ENCODE measurements at regions not wholly inside any gene's neighbourhood (a gene's known extent, or its start where the extent isn't known, plus 50 kb on each side); places are given as distances from the start of the nearest gene placed in this dataset.

DNA sequence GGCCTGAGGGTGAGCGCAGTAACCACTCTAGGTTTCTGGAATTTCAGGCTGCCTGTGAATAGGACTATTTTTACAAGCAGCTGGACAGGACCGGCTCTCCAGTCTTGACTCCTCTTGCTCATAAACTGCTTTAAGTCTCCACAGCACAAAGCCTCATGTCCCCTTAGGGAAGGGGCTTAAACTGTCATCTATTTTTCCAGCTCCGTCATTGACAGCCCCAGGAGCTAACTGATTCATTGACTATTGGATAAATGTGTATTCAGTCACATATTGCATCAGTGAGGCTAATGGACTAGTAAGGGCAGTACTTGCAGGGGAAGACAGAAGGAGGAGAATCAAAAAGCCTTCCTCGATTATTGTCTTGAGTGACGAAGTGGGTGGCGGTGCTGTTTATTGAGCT, 719.4 kb upstream of the ADAMTS16 start:
- DNase-seq = no peak

DNA sequence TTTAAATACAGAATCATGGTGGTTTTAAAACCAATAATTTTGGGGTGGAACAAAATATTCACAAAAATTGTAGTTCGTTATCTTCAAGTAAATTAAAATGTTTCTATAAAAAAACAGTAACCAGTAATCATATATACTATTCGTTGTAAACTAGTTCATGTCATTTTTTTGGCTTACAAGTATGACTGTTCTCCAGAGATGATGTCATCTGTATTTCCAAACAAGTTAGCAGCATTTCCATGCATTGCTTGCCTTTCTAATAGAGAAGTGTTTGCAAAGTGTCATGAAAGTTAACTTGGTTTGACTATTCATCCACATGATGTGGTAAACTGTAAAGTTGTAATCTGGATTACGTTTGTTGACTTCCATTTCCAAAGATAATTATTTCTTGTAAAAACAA, 717.9 kb upstream of the ADAMTS16 start:
- DNase-seq = no peak

DNA sequence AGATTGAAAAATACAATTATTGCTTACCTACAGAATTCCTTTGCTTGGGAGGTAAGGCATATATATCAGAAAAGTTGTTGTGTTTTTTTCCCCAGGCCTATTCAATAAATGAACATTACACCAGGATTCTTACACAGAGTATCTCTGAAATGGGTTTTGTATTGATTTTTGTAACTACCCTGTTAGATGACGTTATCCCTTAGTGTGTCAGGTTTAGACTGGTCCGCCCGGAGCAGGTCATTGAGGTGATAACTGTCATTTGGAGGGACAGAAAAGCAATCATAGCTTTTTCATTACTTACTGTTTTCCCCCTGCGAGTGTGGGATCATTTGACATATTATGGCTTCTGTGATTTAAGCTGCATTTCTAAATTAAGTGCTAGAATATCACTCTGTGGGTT, 715.2 kb upstream of the ADAMTS16 start:
- no peak for DNase-seq

DNA sequence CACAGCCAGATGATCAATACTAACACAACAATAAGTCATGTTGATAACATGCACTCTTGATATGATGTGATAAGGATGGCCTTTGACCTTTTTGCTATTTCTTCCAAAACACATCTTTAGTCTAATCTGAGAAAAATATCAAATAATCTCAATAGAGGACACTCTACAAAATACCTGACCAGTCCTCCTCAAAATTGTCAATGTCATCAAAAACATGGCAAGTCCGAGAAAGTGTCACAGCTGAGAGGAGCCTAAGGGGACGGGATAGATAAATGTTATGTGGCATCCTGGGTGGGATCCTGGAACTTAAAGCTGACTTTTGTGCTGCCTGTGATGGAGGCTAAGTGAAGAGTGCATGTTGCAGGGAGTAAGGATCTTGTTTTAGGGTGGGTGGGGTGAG, 699.6 kb upstream of the ADAMTS16 start:
- no peak for DNase-seq

DNA sequence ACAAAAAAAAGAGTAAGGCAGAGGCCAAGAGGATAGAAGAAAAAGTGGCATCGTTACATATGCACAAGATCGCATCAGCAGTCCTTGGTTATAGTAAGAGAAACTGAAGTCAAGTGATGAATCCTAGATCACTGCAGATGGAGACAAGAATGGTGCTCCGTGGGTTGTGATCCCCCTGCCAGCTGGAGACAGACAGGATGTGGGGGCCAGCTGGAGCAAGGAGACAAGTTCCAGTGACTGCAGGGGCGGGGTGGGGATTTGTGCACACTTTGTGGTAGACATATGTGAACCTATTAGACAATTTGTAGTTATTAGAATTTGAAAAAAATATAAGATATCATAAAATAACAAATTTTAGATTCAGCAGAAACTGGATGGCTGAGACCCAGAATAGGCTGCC, 697.9 kb upstream of the ADAMTS16 start:
- DNase-seq = no peak

DNA sequence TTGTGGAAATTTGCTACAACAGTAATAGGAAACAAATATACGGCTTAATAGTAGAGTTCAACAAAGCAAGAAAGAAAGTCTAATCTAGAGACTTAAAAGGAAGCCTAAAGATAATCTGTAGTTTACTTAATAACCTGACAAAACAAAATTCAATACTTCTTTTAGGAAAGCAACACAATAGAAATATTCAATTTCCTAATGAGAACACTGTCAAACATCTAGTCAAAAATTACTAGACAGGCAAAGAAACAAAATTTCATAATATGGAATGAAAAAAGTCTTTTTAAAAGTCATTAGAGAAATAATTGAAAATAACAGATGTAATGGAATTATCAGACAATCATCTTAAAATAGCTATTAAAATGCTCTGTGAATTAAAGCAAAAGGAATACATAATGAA, 692.5 kb upstream of the ADAMTS16 start:
- no peak for DNase-seq

DNA sequence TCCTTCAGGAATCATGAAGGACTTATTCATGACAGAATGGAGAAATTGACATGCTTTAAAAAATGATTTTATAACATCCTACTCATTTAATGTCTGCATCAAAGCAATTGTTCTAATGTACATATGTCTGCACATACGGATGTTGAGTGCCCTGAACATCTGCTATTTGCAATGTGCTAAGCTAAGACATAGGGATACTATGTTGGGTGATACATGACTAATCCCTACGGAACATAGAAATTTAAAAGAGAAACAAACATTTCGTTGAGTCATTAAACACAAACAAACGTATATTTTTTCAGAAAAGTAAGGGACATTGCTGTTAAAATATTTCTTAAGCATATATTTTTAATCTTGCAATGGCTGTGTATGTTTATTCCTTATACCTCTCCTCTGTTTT, 686.5 kb upstream of the ADAMTS16 start:
- no peak for DNase-seq

DNA sequence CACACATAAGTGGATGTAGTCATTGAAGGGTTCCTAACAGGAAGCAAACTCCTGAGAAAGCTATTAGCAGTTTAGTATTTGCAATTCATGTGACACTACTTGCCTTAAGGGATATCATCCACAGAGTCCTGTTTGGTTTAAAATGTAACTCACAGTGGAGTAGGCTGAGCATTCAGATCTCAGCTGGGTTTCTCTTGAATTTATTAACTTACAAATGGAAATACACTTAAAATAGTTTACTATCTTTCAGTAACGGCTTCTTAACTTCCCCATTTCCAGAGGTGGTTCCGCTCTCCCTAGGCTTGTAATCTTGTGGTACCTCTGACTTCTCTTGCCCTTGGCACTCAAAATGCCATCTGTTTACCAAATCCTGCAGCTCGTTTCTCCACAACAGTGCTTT, 660.7 kb upstream of the ADAMTS16 start:
- DNase-seq = no peak

DNA sequence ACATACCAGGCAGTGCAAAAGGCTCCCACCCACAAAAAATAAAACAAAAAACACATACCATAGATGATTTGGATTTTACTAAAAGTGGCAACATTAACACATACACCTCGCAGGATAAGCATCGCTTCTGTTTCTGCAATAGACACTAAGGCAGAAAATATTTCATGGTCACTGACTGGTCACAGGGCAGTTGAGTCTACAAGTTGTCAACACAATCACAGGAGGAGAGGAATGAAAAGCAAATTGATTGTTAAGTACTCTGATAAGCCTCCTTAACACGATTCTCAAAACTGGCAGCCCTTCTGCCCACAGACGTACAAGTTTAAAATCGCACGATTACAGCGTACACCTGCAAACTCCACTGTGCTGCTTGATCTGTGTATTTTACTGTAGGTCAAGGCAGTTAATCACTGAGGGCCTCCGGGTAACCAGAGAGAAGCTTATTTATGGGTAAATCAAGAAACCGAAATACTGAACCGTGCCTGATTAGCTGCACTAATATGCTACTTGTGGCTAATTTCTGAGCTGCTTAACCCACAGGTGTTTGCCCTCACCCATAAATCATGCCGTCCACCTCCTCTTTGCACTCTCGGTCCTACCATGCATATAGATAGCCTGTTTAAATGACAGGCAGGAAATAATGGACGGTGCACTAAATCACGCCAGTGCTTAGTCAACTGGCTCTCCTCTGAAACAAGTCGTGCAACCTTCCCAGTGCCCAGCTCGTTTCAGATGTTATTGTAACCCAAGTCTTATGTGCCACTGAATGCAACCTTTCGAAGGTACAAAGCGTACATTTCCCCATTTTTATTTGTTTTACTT, 659.4 kb upstream of the ADAMTS16 start:
- DNase-seq = no peak

DNA sequence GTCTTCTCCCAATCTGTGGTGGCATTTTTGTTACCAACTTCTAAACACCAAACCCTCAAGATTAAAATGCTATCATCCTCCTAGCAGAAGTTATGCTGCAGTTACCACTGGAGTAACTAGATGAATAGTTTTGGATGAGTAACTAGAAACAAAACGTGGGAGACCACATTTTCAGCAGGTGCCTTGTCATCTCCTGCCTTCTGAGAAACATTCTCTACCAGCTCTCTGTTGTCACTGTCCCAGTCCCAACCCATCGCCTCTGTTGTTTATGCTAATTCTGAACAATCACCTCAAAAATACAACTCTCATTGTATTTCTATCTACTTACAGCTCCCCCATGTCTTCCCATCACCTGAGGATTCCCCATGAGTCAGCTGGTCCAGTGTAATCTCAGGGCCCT, 652.5 kb upstream of the ADAMTS16 start:
- no peak for DNase-seq

DNA sequence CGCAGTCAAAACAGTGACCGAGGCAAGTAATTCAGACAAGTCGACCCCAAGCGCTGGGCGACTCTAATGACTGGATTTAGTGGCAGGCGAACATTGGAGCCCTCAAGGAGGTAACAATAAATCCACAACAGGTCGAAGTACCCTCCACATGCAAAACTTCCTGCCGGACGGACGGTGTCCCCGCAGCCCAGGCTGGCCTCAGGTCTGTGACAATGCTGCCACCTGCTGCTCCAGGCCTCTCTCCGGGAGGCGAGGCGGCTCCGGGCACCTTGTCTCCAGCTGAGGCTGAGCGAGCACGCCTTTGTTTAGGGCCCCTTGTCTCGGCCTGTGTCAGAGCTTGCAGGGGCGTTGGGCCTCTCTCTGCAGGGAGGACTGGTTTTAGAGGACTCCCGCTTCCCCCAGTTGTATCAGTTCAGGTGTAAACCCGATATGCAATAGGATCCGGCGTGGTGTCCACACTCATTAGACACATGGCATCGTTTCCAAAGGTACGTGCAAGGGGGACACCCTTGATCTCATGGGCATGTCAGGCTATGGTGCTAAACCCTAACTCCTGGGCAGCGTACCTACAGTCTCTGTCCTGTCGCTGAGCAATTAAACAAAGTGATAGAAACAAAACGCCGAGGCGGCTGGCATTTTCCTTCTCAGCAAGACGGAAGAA, 628.0 kb upstream of the ADAMTS16 start:
- no peak for DNase-seq

DNA sequence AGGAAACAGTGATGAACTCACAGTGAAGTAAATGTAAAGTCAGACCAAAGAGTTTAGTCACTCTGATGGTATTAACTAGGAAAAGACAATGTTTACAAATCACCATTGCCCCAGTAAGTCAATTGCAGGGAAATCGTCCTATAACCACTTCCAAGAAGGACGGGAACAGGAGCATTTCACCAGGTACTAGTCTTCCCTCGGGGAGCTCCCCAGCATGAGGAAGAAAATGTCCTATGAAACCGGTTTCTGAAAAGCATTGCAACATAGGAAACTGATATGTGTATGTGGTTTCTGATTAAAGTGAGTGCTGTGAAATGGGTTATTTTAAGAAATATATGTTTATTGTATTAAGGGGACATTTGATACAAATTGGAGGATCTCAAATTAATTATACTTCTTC, 626.7 kb upstream of the ADAMTS16 start:
- no peak for DNase-seq

DNA sequence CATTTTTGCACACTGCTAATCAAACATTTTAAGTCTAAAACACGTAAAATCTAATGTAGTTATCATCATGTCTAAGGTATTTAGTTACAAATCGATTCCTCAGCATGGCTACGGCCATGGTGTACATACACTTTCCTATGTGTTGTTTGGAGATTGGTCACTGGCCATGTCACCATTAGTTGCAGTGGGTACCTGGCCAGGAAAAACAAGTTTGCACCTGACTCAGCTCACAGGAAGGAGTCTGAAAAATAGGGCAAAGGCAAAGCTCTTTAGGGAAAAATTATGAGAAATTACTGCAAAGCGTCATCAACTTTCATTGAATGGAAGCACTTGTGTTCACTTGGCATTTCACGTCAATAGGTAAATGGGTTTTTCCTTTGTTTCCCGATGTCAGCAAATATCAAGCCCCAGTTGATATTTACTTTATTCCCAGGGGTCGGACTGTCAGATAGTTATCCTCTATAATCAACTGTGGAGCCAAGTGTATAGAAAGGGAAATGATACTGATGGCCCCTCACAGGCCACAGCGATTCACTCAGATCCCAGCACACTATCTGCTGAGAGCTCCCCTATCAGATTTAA, 626.0 kb upstream of the ADAMTS16 start:
- peak; percentile 96 for DNase-seq

DNA sequence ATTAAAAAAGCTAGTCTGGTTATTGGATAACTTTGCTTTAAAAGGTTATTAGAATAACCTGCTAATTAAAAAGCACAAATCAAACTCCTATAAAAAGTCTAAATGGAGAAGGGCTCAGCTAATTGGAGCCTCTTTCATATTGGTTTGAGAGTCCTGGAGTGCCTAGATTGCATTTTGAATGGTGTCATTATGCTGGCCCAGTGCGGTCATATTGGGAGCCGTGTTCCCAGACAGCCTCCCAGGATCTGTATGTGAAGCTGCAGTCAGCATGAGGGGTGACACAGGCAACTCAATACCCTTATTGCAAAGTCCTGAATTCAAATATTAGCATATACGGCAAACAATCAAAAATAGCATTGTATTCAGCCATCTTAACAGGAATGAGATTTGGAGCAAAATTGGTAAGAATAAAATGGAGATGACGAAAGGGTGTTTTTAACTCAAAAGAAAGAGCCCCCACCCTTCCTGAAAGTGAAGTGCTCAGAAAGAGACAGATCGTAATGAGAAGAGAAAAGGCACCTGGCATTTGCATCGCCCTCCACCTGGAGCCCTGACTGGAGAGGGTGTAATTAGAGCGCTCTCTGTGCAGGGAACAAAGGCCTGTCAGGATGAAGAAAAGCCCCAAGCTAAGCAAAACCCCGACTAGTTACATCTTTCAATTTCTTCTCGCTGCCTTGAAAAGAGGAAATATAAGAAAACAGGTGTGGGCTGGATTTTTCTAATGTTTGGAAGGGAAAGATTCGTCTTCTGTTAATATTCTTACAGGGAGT, 621.0 kb upstream of the ADAMTS16 start:
- peak; percentile 45 for DNase-seq

DNA sequence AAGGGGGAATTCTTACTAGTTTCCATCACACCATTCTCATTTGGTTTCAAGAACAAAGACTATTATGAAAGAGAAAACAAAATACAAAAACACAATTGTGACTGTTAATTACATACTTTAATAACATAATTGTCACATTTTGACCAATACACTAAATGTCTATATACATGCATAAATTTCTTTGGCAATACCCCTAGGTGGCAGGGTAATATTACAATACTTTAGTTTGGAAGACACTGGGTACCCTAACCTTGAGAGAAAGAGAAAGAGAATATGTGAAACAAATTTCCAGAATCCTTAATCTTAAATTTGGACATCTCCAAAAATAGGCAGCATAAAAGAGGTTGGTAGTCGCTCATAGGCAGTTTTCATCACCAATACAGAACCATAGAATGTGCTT, 619.6 kb upstream of the ADAMTS16 start:
- no peak for DNase-seq

DNA sequence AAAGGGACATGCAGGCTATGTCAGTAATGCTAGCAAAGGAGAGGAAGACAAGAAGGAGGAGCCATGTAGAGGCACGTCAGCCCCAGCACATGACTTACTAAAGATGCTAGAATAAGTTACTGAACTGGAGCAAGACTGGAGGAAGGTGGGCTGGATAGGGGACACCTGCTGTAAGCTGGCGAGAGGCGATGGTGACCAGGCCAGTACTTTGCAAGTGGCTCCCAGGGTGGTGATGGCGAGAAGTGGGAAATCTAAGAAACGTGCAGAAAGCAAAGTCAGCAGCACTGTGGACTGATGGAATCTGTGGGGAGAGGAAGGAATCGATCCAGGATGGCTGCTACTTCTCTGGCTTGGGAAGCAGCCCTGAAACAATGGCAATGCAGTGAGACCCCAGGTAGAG, 617.1 kb upstream of the ADAMTS16 start:
- no peak for DNase-seq

DNA sequence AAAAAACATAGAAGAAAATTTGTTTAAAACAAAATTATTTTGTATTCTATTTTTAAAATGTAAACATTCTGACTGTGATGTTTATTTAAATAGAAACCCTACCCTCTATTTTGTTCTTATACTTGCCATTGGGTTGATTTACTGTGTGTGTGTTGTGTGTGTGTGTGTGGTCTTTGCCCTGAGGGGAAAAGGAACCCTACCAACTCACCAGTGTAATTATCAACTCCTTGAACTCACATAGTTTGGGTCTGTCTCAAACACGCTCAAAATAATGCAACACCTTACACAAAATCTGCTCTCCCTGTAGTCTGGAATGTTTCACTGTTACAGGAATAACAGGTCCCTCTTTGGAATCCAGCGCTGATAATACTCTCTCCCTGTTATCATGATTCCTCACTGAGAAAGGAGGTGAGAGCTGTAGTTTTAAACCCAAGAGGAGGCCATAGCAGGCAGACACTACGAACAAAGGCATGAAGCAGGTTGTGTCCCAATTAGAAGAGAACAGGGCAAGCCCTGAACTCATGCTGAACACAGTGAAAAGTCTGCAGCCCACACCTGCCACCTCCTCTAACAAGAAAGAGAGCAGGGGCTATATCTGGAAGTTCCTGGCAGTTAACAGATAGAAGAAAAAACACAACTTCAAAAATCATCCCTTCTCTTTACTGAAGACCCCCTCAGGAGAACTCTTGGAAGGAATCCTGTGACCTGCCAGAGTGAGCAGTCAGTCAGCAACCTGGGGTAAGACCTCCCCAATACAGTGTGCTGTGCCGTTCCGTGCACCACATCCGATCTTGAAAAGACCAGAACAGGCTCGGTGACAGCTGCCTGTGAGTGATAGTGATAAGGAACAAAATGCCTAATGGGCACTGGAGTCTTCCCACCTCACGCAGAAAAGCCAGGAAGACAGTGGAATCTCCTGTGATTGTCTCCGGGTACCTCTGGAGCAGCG, 608.1 kb upstream of the ADAMTS16 start:
- no peak for DNase-seq

DNA sequence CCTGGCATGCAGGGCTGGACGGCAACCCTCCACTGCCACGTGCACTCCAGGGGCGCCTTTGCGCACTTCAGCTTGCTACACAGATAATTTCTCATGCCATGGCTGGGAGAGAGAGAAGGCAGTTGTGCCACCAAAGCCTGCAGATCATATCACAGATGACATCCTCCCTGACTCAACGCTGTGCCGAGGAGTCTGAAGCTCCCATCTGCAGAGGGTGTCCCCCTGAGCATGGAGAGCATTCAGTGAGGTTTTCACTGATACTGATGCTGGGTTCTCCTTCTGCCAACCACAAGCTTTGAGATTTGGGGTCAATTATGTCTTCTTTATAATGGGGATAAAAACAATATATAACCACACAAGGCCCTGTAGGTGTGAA, 607.4 kb upstream of the ADAMTS16 start:
- DNase-seq = no peak

DNA sequence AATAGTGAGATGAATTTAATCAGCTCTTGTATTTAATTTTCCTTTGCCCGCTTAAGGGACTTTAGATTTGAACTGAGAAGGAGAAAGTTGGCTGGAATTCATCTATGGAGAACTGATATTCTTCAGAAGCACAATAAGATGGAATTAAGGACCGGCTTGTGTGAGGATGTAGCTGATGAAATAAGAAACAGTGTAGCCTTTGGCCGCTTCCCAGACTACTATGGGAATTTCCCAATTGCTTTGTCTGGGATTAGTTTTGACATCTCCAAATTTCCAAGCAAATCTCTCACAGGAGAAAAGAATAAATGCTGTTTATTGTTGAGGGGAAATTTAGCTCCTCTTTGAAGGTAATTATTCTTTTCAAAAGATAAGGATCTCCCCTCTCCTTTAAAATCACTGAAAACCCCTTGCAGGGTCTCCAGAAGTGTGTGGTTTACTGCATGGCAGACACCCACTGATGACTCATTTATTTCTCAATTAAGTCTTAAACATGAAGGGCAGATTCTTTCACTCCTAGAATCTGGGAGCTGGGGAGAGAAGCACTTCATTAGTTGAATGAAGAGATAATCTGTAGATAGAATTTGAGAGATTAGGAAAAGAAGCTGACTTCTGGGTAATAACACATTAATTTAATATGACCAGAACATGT, 606.5 kb upstream of the ADAMTS16 start:
- DNase-seq = no peak

DNA sequence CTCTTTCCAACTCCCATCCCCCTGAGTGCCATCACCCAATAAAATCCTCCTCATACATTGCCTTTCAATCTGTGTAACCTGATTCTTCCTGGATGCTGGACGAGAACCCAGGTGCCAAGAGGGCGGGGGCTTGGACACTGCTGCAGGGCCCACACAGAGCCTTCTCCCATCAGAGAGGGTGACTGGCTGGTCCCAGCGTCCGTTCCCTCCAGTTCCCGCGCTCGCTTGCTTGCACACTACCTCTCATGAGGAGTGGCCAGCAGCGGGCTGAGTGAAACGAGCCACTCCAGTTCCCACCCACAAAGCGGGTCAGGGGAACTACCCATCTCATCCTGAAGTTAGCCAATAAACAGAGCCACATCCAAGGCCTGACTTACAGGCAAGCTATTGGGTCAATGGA, 602.6 kb upstream of the ADAMTS16 start:
- DNase-seq = no peak

DNA sequence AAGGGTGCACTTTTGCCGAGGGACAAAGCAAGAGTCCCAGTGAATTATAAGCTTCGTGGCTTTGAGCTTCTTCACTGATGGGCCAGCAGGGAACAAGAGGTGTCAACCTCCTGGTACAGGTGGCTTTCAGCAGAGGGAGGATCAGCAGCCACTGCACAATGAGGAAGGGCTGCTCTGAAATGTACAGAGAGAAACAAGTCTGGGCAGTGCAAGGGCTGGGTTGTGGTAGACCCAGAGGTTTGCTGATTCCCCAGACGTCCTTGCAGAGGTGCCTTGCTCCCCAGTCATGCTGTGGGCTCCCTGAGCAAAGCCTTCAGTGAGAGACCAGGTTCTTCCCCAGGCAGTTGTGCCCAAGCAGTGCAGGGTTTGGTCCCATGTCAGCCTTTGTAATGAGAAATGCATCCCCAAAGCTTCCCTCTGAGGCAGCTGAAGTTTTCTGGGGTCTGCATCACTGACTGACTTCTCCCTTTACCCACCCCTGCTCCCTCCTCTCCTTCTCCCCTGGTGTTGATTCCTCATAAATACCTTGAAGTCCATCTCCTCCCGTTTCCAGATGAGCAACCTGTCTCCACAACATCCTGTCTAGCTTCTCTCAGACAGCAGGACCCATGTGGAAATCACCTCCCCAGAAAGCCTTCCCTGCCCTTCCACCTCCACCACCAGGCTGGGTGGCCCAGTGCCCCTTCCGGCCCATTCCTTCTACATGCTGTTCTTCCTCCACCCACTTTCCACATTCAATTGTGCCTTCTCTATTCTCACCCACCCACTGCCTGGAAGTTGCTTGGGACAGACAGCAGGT, 599.6 kb upstream of the ADAMTS16 start:
- DNase-seq = no peak

Measured in NCI-H146 (cell line).